Dendritic cell treated with granulocyte-macrophage colony-stimulating factor and Interleukin-4, amounts not matched to agents 40 ng/mL and 50 ng/mL, for 4 days (primary cell): ENCODE measurements at regions not wholly inside any gene's neighbourhood (a gene's known extent, or its start where the extent isn't known, plus 50 kb on each side); places are given as distances from the start of the nearest gene placed in this dataset.
"Not testable (repeated sequence)": the region's sequence is repeated elsewhere in the genome, so short reads cannot be mapped to it uniquely, and the experiment has no call there.

Experiments used
- H3K27ac Mint-ChIP-seq: one replicate; pipeline ENCODE4 v1.8.0; 2022; ENCODE audit warnings: mild to moderate bottlenecking, mixed read lengths
- H3K27me3 Mint-ChIP-seq: one replicate; pipeline ENCODE4 v1.8.0; 2022; ENCODE audit warnings: mild to moderate bottlenecking, mixed read lengths
- H3K36me3 Mint-ChIP-seq: one replicate; pipeline ENCODE4 v1.8.0; 2022; ENCODE audit warnings: low read depth, mixed read lengths
- H3K4me1 Mint-ChIP-seq: one replicate; pipeline ENCODE4 v1.8.0; 2022; ENCODE audit warnings: low read depth, mixed read lengths
- H3K4me3 Mint-ChIP-seq: one replicate; pipeline ENCODE4 v1.8.0; 2022; ENCODE audit warnings: mild to moderate bottlenecking, moderate library complexity, mixed read lengths
- H3K9me3 Mint-ChIP-seq: one replicate; pipeline ENCODE4 v1.8.0; 2022; ENCODE audit warnings: mixed read lengths
- intact Hi-C: fragments of 100-400 bp; cut with micrococcal nuclease; formaldehyde crosslinking; loops from one replicate; pipeline ENCODE4 v1.15.0; 2022

GRCh38 chr3:59235634-59236012 is 185.8 kb upstream of the CFAP20DC start:
- intact Hi-C loops = no loop called here
- peaks cover 32% of the 10 kb centered on the region for H3K4me1 Mint-ChIP-seq
- no peak overlapping the region for H3K4me3 Mint-ChIP-seq
- no peaks in the 10 kb centered on the region for H3K27me3 Mint-ChIP-seq
- H3K27ac Mint-ChIP-seq = peak overlapping the region; percentile 37
- peaks cover 18% of the 10 kb centered on the region for H3K9me3 Mint-ChIP-seq
- H3K36me3 Mint-ChIP-seq = no peaks in the 10 kb centered on the region

GRCh38 chr3:59234884-59235633 is 185.2 kb upstream of the CFAP20DC start:
- Mint-ChIP-seq H3K36me3 (no peaks in the 10 kb centered on the region), H3K4me3 (no peak overlapping the region), H3K4me1 (peaks cover 28% of the 10 kb centered on the region), H3K27me3 (no peaks in the 10 kb centered on the region), H3K27ac (no peak overlapping the region), H3K9me3 (peaks cover 23% of the 10 kb centered on the region)
- intact Hi-C loops = no loop called here

- H3K9me3 Mint-ChIP-seq = peaks cover 36% of the 10 kb centered on the region
- H3K27me3 Mint-ChIP-seq, H3K36me3 Mint-ChIP-seq, H3K4me1 Mint-ChIP-seq, H3K4me3 Mint-ChIP-seq, H3K27ac Mint-ChIP-seq, intact Hi-C loops: not testable (repeated sequence)
Measured at GRCh38 chr3:59230379-59230778, 180.6 kb upstream of the CFAP20DC start.

- no peaks in the 10 kb centered on the region for H3K4me1 Mint-ChIP-seq
- no peak overlapping the region for H3K27ac Mint-ChIP-seq
- no peak overlapping the region for H3K4me3 Mint-ChIP-seq
- intact Hi-C loops = no loop called here
- H3K9me3 Mint-ChIP-seq = no peaks in the 10 kb centered on the region
- no peaks in the 10 kb centered on the region for H3K36me3 Mint-ChIP-seq
- H3K27me3 Mint-ChIP-seq = peaks cover 1% of the 10 kb centered on the region
Measured at GRCh38 chr3:59213860-59214259, 164.0 kb upstream of the CFAP20DC start.

- Mint-ChIP-seq H3K36me3 (no peaks in the 10 kb centered on the region), H3K27me3 (peaks cover 4% of the 10 kb centered on the region), H3K4me3 (no peak overlapping the region), H3K4me1 (no peaks in the 10 kb centered on the region), H3K9me3 (no peaks in the 10 kb centered on the region), H3K27ac (no peak overlapping the region)
- intact Hi-C loops = loop anchor here (1.0 kb wide), 2 partner anchors 363 to 645 kb away; no protein-coding TSS in a partner anchor
Measured at GRCh38 chr3:59212128-59212779, 162.4 kb upstream of the CFAP20DC start.

- Mint-ChIP-seq H3K27me3 (peaks cover 6% of the 10 kb centered on the region), H3K4me1 (no peaks in the 10 kb centered on the region), H3K27ac (no peak overlapping the region), H3K36me3 (no peaks in the 10 kb centered on the region), H3K4me3 (no peak overlapping the region), H3K9me3 (no peaks in the 10 kb centered on the region)
- intact Hi-C loops = no loop called here
Measured at GRCh38 chr3:59210260-59210659, 160.4 kb upstream of the CFAP20DC start.

- intact Hi-C loops = no loop called here
- H3K27ac Mint-ChIP-seq = no peak overlapping the region
Measured at GRCh38 chr3:59192473-59192872, 142.6 kb upstream of the CFAP20DC start.

GRCh38 chr3:59191651-59192050 is 141.8 kb upstream of the CFAP20DC start:
- H3K4me3 Mint-ChIP-seq = no peak overlapping the region
- H3K4me1 Mint-ChIP-seq = no peaks in the 10 kb centered on the region
- no peaks in the 10 kb centered on the region for H3K36me3 Mint-ChIP-seq
- no peaks in the 10 kb centered on the region for H3K9me3 Mint-ChIP-seq
- no peak overlapping the region for H3K27ac Mint-ChIP-seq
- no peaks in the 10 kb centered on the region for H3K27me3 Mint-ChIP-seq
- intact Hi-C loops = no loop called here

More at GRCh38 chr3:59192473-59192872, 142.6 kb upstream of the CFAP20DC start:
- H3K9me3 Mint-ChIP-seq = no peaks in the 10 kb centered on the region
- H3K4me3 Mint-ChIP-seq = no peak overlapping the region
- H3K36me3 Mint-ChIP-seq = no peaks in the 10 kb centered on the region
- no peaks in the 10 kb centered on the region for H3K27me3 Mint-ChIP-seq
- no peaks in the 10 kb centered on the region for H3K4me1 Mint-ChIP-seq

- Mint-ChIP-seq H3K27me3 (no peaks in the 10 kb centered on the region), H3K4me1 (no peaks in the 10 kb centered on the region), H3K36me3 (no peaks in the 10 kb centered on the region), H3K27ac (no peak overlapping the region), H3K9me3 (no peaks in the 10 kb centered on the region), H3K4me3 (no peak overlapping the region)
- intact Hi-C loops = no loop called here
Measured at GRCh38 chr3:59189939-59190338, 140.1 kb upstream of the CFAP20DC start.

GRCh38 chr3:59189526-59189925 is 139.7 kb upstream of the CFAP20DC start:
- Mint-ChIP-seq H3K27ac (no peak overlapping the region), H3K36me3 (no peaks in the 10 kb centered on the region), H3K4me1 (no peaks in the 10 kb centered on the region), H3K4me3 (no peak overlapping the region), H3K27me3 (no peaks in the 10 kb centered on the region), H3K9me3 (no peaks in the 10 kb centered on the region)
- intact Hi-C loops = no loop called here

- H3K4me3 Mint-ChIP-seq = no peak overlapping the region
- no peaks in the 10 kb centered on the region for H3K36me3 Mint-ChIP-seq
- intact Hi-C loops = no loop called here
- H3K9me3 Mint-ChIP-seq = no peaks in the 10 kb centered on the region
- H3K4me1 Mint-ChIP-seq = no peaks in the 10 kb centered on the region
- no peaks in the 10 kb centered on the region for H3K27me3 Mint-ChIP-seq
- no peak overlapping the region for H3K27ac Mint-ChIP-seq
Measured at GRCh38 chr3:59186725-59187124, 136.9 kb upstream of the CFAP20DC start.

GRCh38 chr3:59185591-59186369 is 136.0 kb upstream of the CFAP20DC start:
- Mint-ChIP-seq H3K27me3 (no peaks in the 10 kb centered on the region), H3K36me3 (no peaks in the 10 kb centered on the region), H3K9me3 (no peaks in the 10 kb centered on the region), H3K4me1 (no peaks in the 10 kb centered on the region), H3K27ac (no peak overlapping the region), H3K4me3 (no peak overlapping the region)
- intact Hi-C loops = no loop called here

- intact Hi-C loops = no loop called here
- Mint-ChIP-seq H3K27ac (no peak overlapping the region), H3K4me1 (no peaks in the 10 kb centered on the region), H3K9me3 (peaks cover 9% of the 10 kb centered on the region), H3K27me3 (no peaks in the 10 kb centered on the region), H3K4me3 (no peak overlapping the region), H3K36me3 (no peaks in the 10 kb centered on the region)
Measured at GRCh38 chr3:59180006-59180405, 130.2 kb upstream of the CFAP20DC start.

- no peak overlapping the region for H3K27ac Mint-ChIP-seq
- H3K4me3 Mint-ChIP-seq = no peak overlapping the region
- peaks cover 17% of the 10 kb centered on the region for H3K9me3 Mint-ChIP-seq
- intact Hi-C loops = no loop called here
- H3K36me3 Mint-ChIP-seq = no peaks in the 10 kb centered on the region
- H3K27me3 Mint-ChIP-seq = no peaks in the 10 kb centered on the region
- no peaks in the 10 kb centered on the region for H3K4me1 Mint-ChIP-seq
Measured at GRCh38 chr3:59178698-59179097, 128.9 kb upstream of the CFAP20DC start.
